HepG2 (cell line): ENCODE measurements at regions not wholly inside any gene's neighbourhood (a gene's known extent, or its start where the extent isn't known, plus 50 kb on each side); places are given as distances from the start of the nearest gene placed in this dataset.
A peak's percentile ranks its signal among the peaks of the same experiment; 100 is the strongest.

Source experiments
- AHDC1 ChIP-seq: sonication (generic); formaldehyde crosslinking; IDR thresholded peaks from 2 replicates; pipeline ENCODE4 v1.5.1; 2020; ENCODE audit warnings: mild to moderate bottlenecking, missing genetic modification reagents, borderline replicate concordance
- ATF7 ChIP-seq, 2 experiments: fragments of 450-650 bp in 1 of 2; sonication (generic) in 1 of 2; formaldehyde crosslinking in 1 of 2; IDR thresholded peaks; 2 replicates each; pipeline versions ENCODE4 v1.4.0 to v1.6.1; 2016 to 2020; ENCODE audit warnings: antibody characterized with exemption in 1 of 2, mild to moderate bottlenecking in 1 of 2, missing genetic modification reagents in 1 of 2
- CEBPG ChIP-seq: IDR thresholded peaks from 2 replicates; pipeline ENCODE4 v1.6.1; 2016
- CREM ChIP-seq, 2 experiments: sonication (generic) in 1 of 2; formaldehyde crosslinking in 1 of 2; IDR thresholded peaks; 2 replicates each; pipeline versions ENCODE4 v1.4.0 to v1.6.1; 2016 to 2020; ENCODE audit warnings: antibody characterized with exemption in 1 of 2, mild to moderate bottlenecking in 1 of 2, missing genetic modification reagents in 1 of 2
- DR1 ChIP-seq: sonication (generic); formaldehyde crosslinking; IDR thresholded peaks from 2 replicates; pipeline ENCODE4 v1.8.0; 2021; ENCODE audit warnings: mild to moderate bottlenecking, missing genetic modification reagents, inconsistent platforms
- HIVEP1 ChIP-seq: sonication (generic); formaldehyde crosslinking; IDR thresholded peaks from 2 replicates; pipeline ENCODE4 v1.4.0; 2020; ENCODE audit warnings: mild to moderate bottlenecking, missing genetic modification reagents
- KAT7 ChIP-seq: IDR thresholded peaks from 2 replicates; pipeline ENCODE4 v1.6.1; 2018; ENCODE audit warnings: borderline replicate concordance, missing compliant biosample characterization
- KLF15 ChIP-seq: sonication (generic); formaldehyde crosslinking; IDR thresholded peaks from 2 replicates; pipeline ENCODE4 v1.8.1; 2023; ENCODE audit warnings: borderline replicate concordance, mild to moderate bottlenecking, inconsistent platforms, missing genetic modification reagents, mixed read lengths
- NR2F2 ChIP-seq: IDR thresholded peaks from 2 replicates; pipeline ENCODE4 v1.6.1; 2012; ENCODE audit warnings: low read depth, inconsistent platforms, borderline replicate concordance
- PHF5A ChIP-seq: IDR thresholded peaks from one replicate; pipeline ENCODE4 v1.6.1; 2018; ENCODE audit warnings: low read depth, missing genetic modification reagents; ENCODE audit not compliant: unreplicated experiment
- PRDM10 ChIP-seq: sonication (generic); formaldehyde crosslinking; IDR thresholded peaks from 2 replicates; pipeline ENCODE4 v1.4.0; 2020; ENCODE audit warnings: low read depth, missing genetic modification reagents
- SIX4 ChIP-seq: sonication (generic); formaldehyde crosslinking; IDR thresholded peaks from 2 replicates; pipeline ENCODE4 v1.4.0; 2020; ENCODE audit warnings: missing genetic modification reagents
- SNAPC2 ChIP-seq: sonication (generic); formaldehyde crosslinking; IDR thresholded peaks from 2 replicates; pipeline ENCODE4 v1.8.1; 2022; ENCODE audit warnings: mild to moderate bottlenecking, missing genetic modification reagents
- TMF1 ChIP-seq: sonication (generic); formaldehyde crosslinking; IDR thresholded peaks from 2 replicates; pipeline ENCODE4 v1.8.1; 2022; ENCODE audit warnings: low read depth, missing genetic modification reagents
- ZBTB43 ChIP-seq: sonication (generic); formaldehyde crosslinking; conservative IDR thresholded peaks from 2 replicates; pipeline ENCODE4 v1.4.0; 2020; ENCODE audit warnings: missing genetic modification reagents
- ZNF549 ChIP-seq: sonication (generic); formaldehyde crosslinking; IDR thresholded peaks from 2 replicates; pipeline ENCODE4 v1.5.0; 2020; ENCODE audit warnings: missing genetic modification reagents
- ZNF703 ChIP-seq: sonication (generic); formaldehyde crosslinking; IDR thresholded peaks from 2 replicates; pipeline ENCODE4 v1.5.1; 2020; ENCODE audit warnings: missing genetic modification reagents, mild to moderate bottlenecking, moderate library complexity, borderline replicate concordance
- ZNF761 ChIP-seq: sonication (generic); formaldehyde crosslinking; conservative IDR thresholded peaks from 2 replicates; pipeline ENCODE4 v1.4.0; 2020; ENCODE audit warnings: mild to moderate bottlenecking, missing genetic modification reagents
- ZNF878 ChIP-seq: sonication (generic); formaldehyde crosslinking; IDR thresholded peaks from 2 replicates; pipeline ENCODE4 v1.8.1; 2023; ENCODE audit warnings: mild to moderate bottlenecking, missing genetic modification reagents, moderate library complexity
- ZSCAN12 ChIP-seq: sonication (generic); formaldehyde crosslinking; IDR thresholded peaks from 2 replicates; pipeline ENCODE4 v1.9.0; 2021; ENCODE audit warnings: mild to moderate bottlenecking, missing genetic modification reagents

GRCh38 chr6:21505574-21505990, 88.0 kb upstream of the SOX4 start (continued):
- TF ChIP-seq PRDM10 (CRISPR knock-in tag) (peak; percentile 78; the same call in 1 of the 2 replicates), HIVEP1 (no peak), ZNF761 (CRISPR knock-in tag) (peak; percentile 80; the same call in 1 of the 2 replicates), ZSCAN12 (CRISPR knock-in tag) (no peak), KLF15 (CRISPR knock-in tag) (no peak), TMF1 (CRISPR knock-in tag) (no peak), ATF7 (IDR thresholded peaks at IDR 0.05) (no peak), ATF7 (CRISPR knock-in tag; IDR thresholded peaks at IDR 0.05) (no peak; the same call in 1 of the 2 replicates), KAT7 (CRISPR knock-in tag) (peak; percentile 78; the same call in 1 of the 2 replicates), PHF5A (CRISPR knock-in tag) (peak; percentile 79), ZNF703 (CRISPR knock-in tag) (no peak), ZNF549 (CRISPR knock-in tag) (no peak), ZNF878 (CRISPR knock-in tag) (peak; percentile 41; the same call in 1 of the 2 replicates), ZBTB43 (CRISPR knock-in tag) (peak; percentile 90), SNAPC2 (0 out of 2 replicates have a peak, but pooled peaks have one; percentile 13), CEBPG (CRISPR knock-in tag) (peak; percentile 64), CREM (IDR thresholded peaks at IDR 0.05) (peak; percentile 75), CREM (CRISPR knock-in tag; IDR thresholded peaks at IDR 0.05) (no peak), DR1 (no peak), AHDC1 (CRISPR knock-in tag) (peak; percentile 100), NR2F2 (0 out of 2 replicates have a peak, but pooled peaks have one; percentile 41), SIX4 (CRISPR knock-in tag) (no peak)
